ENCODE measurements at regions not wholly inside any gene's neighbourhood (a gene's known extent, or its start where the extent isn't known, plus 50 kb on each side); places are given as distances from the start of the nearest gene placed in this dataset.
"Not testable (repeated sequence)": the region's sequence is repeated elsewhere in the genome, so short reads cannot be mapped to it uniquely, and the experiment has no call there.

DNA sequence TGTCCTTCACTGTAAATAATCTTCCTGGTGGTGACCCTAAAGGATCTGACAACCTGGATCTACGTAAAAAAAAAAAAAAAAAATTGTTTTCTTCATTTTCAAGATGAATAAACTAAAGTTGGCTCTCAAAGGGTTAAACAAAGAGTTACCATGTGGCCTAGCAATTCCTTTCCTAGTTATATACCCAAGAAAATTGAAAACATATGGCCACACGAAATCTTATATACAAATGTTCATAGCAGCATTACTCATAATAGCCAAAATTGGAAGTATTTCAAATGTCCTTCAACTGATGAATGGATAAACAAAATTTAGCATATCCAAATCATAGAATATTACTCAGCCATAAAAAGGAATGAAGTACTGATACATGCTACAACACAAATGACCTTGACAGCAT is 145.3 kb upstream of the NBPF9 start:
- not testable (repeated sequence) for H3K4me1 ChIP-seq (ENCODE audit: insufficient read depth, low read length); H3K9me3 ChIP-seq (ENCODE audit: low read depth, low read length); H3K27me3 ChIP-seq (ENCODE audit: insufficient read depth, low read length); H3K4me3 ChIP-seq (ENCODE audit: low read length)

DNA sequence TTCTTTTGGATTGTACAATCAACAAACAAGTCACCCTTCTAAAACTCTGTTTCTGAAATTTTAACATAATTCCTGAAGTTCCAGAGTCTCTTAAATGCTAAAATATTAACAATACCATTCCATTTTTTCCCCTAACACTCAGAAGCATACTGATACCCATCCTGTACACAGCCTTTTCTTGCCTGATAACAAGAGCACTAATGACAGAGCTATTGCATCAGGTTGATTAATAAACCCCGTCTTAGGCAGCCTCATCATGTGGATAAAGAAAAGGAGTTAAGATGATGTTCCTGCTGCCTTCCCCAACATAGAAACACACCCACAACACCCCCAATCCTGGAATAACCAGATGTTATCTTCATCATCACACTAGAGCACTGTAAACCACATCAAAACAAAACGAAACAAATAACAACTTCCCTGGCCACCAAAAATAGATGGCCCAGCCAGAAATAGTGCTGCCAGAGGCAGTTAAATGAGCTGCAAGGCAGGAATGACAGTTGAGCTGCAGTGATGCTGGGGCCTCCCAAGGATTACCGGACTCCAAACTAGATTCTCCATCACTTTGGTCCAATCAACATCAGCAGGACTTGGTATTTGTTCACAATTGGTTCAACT is 146.6 kb upstream of the NBPF9 start:
- H3K4me1 ChIP-seq (ENCODE audit: insufficient read depth, low read length); H3K27me3 ChIP-seq (ENCODE audit: insufficient read depth, low read length); H3K4me3 ChIP-seq (ENCODE audit: low read length); H3K9me3 ChIP-seq (ENCODE audit: low read depth, low read length): not testable (repeated sequence)

DNA sequence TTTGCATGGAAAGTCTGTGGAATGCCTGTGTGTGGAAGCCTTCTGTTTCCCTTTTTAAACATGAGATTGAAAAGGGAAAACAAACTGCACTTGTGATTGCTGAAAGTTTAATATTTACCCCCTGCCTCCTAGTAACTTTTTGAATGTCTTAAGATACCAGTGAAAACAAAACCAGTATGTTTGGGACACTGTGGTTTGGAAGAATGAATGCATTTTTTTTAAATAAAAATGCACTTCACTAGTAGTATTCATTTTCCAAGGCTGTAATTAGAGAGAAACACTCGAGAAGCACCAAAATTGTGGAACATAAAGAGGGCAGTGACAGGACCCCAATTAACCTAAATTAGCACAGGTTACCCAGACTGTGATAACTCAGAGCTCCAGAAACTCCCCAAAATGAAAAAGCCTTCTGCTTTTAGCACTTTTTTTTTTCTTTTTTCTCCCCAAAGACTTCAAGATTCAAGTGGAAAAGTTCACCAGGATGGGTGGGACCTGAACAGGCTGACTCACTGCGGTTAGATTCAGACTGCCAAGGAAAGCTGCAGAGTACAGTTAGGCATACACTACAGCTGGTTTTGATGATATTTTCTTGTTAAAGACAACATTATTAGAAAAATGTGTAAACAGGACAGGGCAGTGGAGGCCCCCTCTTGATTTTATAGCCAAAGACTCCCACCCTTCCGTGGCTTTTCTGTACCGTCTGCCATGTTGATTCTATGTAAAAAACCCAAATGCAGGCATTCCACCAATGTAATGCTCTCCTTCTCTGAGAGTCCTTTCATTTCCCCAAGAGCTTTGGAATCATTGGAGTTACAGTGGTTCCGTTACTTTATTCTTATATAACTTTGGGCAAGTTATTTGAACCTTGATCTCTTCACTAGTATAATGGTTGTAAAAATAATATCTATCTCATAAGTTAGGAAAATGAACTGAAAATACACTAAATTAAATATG is 151.8 kb upstream of the NBPF9 start:
- H3K4me3 ChIP-seq (ENCODE audit: low read length); H3K27me3 ChIP-seq (ENCODE audit: insufficient read depth, low read length); H3K9me3 ChIP-seq (ENCODE audit: low read depth, low read length); H3K4me1 ChIP-seq (ENCODE audit: insufficient read depth, low read length): not testable (repeated sequence)

- H3K4me1 ChIP-seq (ENCODE audit: insufficient read depth, low read length); H3K27me3 ChIP-seq (ENCODE audit: insufficient read depth, low read length); H3K4me3 ChIP-seq (ENCODE audit: low read length); H3K9me3 ChIP-seq (ENCODE audit: low read depth, low read length): not testable (repeated sequence)
Observed at GRCh38 chr1:149260284-149260683, 156.9 kb upstream of the NBPF9 start.

GRCh38 chr1:149260736-149261340 is 157.5 kb upstream of the NBPF9 start:
- H3K4me1 ChIP-seq (ENCODE audit: insufficient read depth, low read length); H3K4me3 ChIP-seq (ENCODE audit: low read length): not testable (repeated sequence)

DNA sequence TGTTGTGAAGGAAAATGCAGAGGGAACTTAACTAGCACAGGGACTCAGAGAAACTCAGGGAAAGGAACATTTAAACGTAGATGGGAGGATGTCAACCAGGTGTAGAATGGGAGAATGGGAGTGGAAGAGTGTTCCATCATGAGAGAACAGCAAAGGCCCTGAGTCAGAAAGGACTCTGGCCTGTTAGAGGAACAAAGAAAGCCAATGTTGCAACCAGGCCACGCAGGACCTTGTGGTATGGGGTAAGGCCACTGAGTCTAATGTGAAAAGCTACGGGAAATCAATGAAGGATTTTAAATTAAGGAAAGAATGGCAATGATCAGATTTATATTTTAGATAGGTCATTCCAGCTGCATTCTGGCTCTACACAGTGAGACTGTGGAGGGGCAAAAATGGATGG is 163.9 kb upstream of the NBPF9 start:
- not testable (repeated sequence) for H3K4me1 ChIP-seq (ENCODE audit: insufficient read depth, low read length); H3K27me3 ChIP-seq (ENCODE audit: insufficient read depth, low read length); H3K4me3 ChIP-seq (ENCODE audit: low read length); H3K9me3 ChIP-seq (ENCODE audit: low read depth, low read length)

More at GRCh38 chr1:149260736-149261340, 157.5 kb upstream of the NBPF9 start:
- not testable (repeated sequence) for H3K9me3 ChIP-seq (ENCODE audit: low read depth, low read length); H3K27me3 ChIP-seq (ENCODE audit: insufficient read depth, low read length)

GRCh38 chr1:149269001-149269702 is 165.8 kb upstream of the NBPF9 start:
- H3K4me1 ChIP-seq (ENCODE audit: insufficient read depth, low read length); H3K9me3 ChIP-seq (ENCODE audit: low read depth, low read length); H3K4me3 ChIP-seq (ENCODE audit: low read length); H3K27me3 ChIP-seq (ENCODE audit: insufficient read depth, low read length): not testable (repeated sequence)

DNA sequence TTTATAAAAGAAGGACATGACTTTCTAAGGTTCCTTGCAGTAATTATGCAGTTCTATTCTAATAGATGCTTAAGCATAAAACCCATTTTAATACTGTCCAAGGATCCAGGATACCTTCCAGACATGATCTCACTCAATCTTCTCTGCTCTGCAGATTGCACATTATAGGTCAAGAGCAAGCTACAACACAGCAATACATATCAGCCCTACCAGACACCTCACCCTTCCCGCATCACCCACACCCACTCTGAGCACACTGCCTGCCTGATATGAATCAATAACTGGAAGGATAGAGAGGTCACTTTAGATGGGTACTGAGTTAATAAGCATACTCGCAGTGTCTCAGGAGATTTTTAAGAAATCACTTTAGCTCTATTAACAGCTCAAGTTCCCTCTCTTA is 166.5 kb upstream of the NBPF9 start:
- H3K4me3 ChIP-seq (ENCODE audit: low read length); H3K9me3 ChIP-seq (ENCODE audit: low read depth, low read length); H3K27me3 ChIP-seq (ENCODE audit: insufficient read depth, low read length); H3K4me1 ChIP-seq (ENCODE audit: insufficient read depth, low read length): not testable (repeated sequence)

- not testable (repeated sequence) for H3K9me3 ChIP-seq (ENCODE audit: low read depth, low read length); H3K4me3 ChIP-seq (ENCODE audit: low read length); H3K27me3 ChIP-seq (ENCODE audit: insufficient read depth, low read length); H3K4me1 ChIP-seq (ENCODE audit: insufficient read depth, low read length)
Observed at GRCh38 chr1:149274493-149274892, 171.1 kb upstream of the NBPF9 start.

DNA sequence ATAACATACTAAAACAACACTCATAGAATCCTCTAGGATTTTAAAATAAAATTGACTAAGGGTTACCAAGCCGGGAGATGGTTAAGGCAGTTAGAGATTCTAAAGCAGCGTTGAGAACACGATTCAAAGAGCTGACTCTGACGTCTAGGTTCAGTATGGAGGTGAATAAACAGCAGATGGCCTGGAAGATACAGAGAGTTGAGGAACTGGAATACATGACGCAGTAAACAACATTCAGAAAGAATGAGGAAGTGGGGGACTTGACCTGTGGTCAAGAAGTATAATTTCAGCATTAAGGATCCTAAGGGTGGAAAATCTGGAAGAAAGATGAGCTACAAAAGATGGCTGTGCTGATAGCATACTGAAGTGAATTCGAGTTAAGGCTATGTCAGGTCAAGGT is 172.5 kb upstream of the NBPF9 start:
- not testable (repeated sequence) for H3K27me3 ChIP-seq (ENCODE audit: insufficient read depth, low read length); H3K4me1 ChIP-seq (ENCODE audit: insufficient read depth, low read length); H3K9me3 ChIP-seq (ENCODE audit: low read depth, low read length); H3K4me3 ChIP-seq (ENCODE audit: low read length)

- not testable (repeated sequence) for H3K9me3 ChIP-seq (ENCODE audit: low read depth, low read length); H3K27me3 ChIP-seq (ENCODE audit: insufficient read depth, low read length); H3K4me1 ChIP-seq (ENCODE audit: insufficient read depth, low read length); H3K4me3 ChIP-seq (ENCODE audit: low read length)
Observed at GRCh38 chr1:149276496-149276895, 173.1 kb upstream of the NBPF9 start.

GRCh38 chr1:149278156-149278555 is 174.8 kb upstream of the NBPF9 start:
- H3K4me1 ChIP-seq (ENCODE audit: insufficient read depth, low read length); H3K27me3 ChIP-seq (ENCODE audit: insufficient read depth, low read length); H3K4me3 ChIP-seq (ENCODE audit: low read length); H3K9me3 ChIP-seq (ENCODE audit: low read depth, low read length): not testable (repeated sequence)

DNA sequence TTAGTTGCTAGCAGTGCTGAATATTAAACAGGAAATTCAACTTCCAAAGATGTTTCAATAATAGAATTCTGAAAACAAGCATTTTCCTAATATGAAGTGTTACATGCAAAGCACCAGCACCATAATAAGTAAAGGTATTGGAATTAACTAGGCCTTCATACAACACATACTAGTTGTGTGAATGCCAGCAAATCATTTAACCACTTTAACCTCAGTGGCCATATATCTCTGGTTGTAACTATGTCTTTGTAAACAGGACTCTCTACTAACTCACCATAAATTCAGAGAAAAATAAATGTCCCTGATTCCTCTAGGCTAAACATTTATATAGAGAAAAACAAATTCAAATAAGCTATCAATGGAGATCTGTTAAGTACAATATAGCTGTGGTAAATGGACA is 175.7 kb upstream of the NBPF9 start:
- H3K9me3 ChIP-seq (ENCODE audit: low read depth, low read length); H3K27me3 ChIP-seq (ENCODE audit: insufficient read depth, low read length); H3K4me3 ChIP-seq (ENCODE audit: low read length); H3K4me1 ChIP-seq (ENCODE audit: insufficient read depth, low read length): not testable (repeated sequence)

GRCh38 chr1:149279512-149279911 is 176.2 kb upstream of the NBPF9 start:
- not testable (repeated sequence) for H3K4me1 ChIP-seq (ENCODE audit: insufficient read depth, low read length); H3K27me3 ChIP-seq (ENCODE audit: insufficient read depth, low read length); H3K9me3 ChIP-seq (ENCODE audit: low read depth, low read length); H3K4me3 ChIP-seq (ENCODE audit: low read length)

- not testable (repeated sequence) for H3K4me3 ChIP-seq (ENCODE audit: low read length); H3K4me1 ChIP-seq (ENCODE audit: insufficient read depth, low read length); H3K9me3 ChIP-seq (ENCODE audit: low read depth, low read length); H3K27me3 ChIP-seq (ENCODE audit: insufficient read depth, low read length)
Observed at GRCh38 chr1:149284773-149285172, 181.4 kb upstream of the NBPF9 start.

All from mononuclear cell (primary cell).